Heart right ventricle (tissue), 16 donors: ENCODE measurements at regions not wholly inside any gene's neighbourhood (a gene's known extent, or its start where the extent isn't known, plus 50 kb on each side); places are given as distances from the start of the nearest gene placed in this dataset.

Experiments
- ATAC-seq, 8 donors: fragments of 200-7000 bp; cut with Tn5 transposase; one replicate each; pipeline ENCODE4 v1.9.1; 2020; ENCODE audit warnings: mild to moderate bottlenecking in 8 of 8, moderate library complexity in 8 of 8, moderate number of reproducible peaks in 1 of 8
- DNase-seq, 2 donors: peaks; one replicate each; pipeline ENCODE4 v3.0.0-alpha.2; 2020
- H3K27ac ChIP-seq, 10 donors: fragments of 200-600 bp; sonication (generic) in 2 of 10; one replicate each; pipeline versions ENCODE4 v1.5.0 to v1.8.0; 2020 to 2022; ENCODE audit warnings: mild to moderate bottlenecking in 3 of 10
- H3K27me3 ChIP-seq, 7 donors: fragments of 200-600 bp; one replicate each; pipeline ENCODE4 v1.8.0; 2021 to 2022; ENCODE audit warnings: mild to moderate bottlenecking in 2 of 7
- H3K36me3 ChIP-seq, 9 donors: fragments of 200-600 bp; sonication (generic) in 1 of 9; one replicate each; pipeline versions ENCODE4 v1.5.0 to v1.8.0; 2020 to 2022; ENCODE audit warnings: mild to moderate bottlenecking in 2 of 9
- H3K4me1 ChIP-seq, 9 donors: fragments of 200-600 bp; sonication (generic) in 1 of 9; one replicate each; pipeline versions ENCODE4 v1.5.0 to v1.8.0; 2020 to 2022; ENCODE audit warnings: mild to moderate bottlenecking in 4 of 9
- H3K4me3 ChIP-seq, 10 donors: fragments of 200-600 bp; sonication (generic) in 2 of 10; one replicate each; pipeline versions ENCODE4 v1.5.0 to v1.8.0; 2020 to 2022; ENCODE audit warnings: mild to moderate bottlenecking in 7 of 10, moderate library complexity in 2 of 10
- H3K9me3 ChIP-seq, 11 donors: fragments of 200-600 bp in 10 of 11; sonication (generic) in 2 of 11; one replicate each; pipeline versions ENCODE4 v1.5.0 to v1.8.0; 2013 to 2022; ENCODE audit warnings: mild to moderate bottlenecking in 2 of 11, control low read depth in 1 of 11, moderate library complexity in 1 of 11
- CTCF ChIP-seq, 9 donors: fragments of 200-600 bp; sonication (generic) in 2 of 9; IDR thresholded peaks; one replicate each; pipeline versions ENCODE4 v1.5.0 to v1.8.0; 2021 to 2022; ENCODE audit warnings: antibody characterized with exemption in 9 of 9, mild to moderate bottlenecking in 5 of 9, moderate library complexity in 1 of 9
- WGBS, 2 donors: extraction: QIAGEN DNeasy Blood & Tissue Kit; methylation state at CpG; one replicate each; pipeline ENCODE4 v1.1.7; 2013; ENCODE audit warnings: inconsistent platforms in 1 of 2; 5-methylcytosine and 5-hydroxymethylcytosine counted together
- intact Hi-C, 10 donors: fragments of 100-400 bp; cut with DNase I; formaldehyde crosslinking; loops; one replicate each; pipeline versions ENCODE4 v1.11.1 to v1.14.2; 2022
- donor health status: Arrhythmogenic right ventricular cardiomyopathy.
- donor health status: ischemic (EF 13 %, LVEDD 7.1; RV severe dilation, severe dysfunction).
- donor health status: healthy with polysubstance abuse.
- donor health status: DM: no; HTN: yes; CAD: no.
- donor health status: DM: no; HTN: no; CAD: no.
- donor health status: ischemic (EF 25% LVEDD 6.9; RV normal size, moderate dysfunction).
- donor health status: ischemic (EF 25% LVEDD 5.7; RV mildly dilated, moderate dysfunction).
- donor health status: healthy.
- donor health status: DM: yes; HTN: yes; CAD: no.
- donor health status: Ischemic cardiomyopathy.
- donor health status: ischemic (EF 35%, LVEDD 5.7; RV mildly dilated, moderate dysfunction).
- donor health status: nonischemic (EF 11% LVEDD 7.7; RV severe dilation, severe dysfunction).
- donor health status: DM: yes; HTN: yes; CAD: no.
- donor health status: PGD.
- donor health status: ischemic (EF 29% LVEDD 5.4; RV normal size, mild dysfunction).
- donor health status: nonischemic (EF 23%, LVEDD 6.1; RV moderate dilation, normal function).

DNA sequence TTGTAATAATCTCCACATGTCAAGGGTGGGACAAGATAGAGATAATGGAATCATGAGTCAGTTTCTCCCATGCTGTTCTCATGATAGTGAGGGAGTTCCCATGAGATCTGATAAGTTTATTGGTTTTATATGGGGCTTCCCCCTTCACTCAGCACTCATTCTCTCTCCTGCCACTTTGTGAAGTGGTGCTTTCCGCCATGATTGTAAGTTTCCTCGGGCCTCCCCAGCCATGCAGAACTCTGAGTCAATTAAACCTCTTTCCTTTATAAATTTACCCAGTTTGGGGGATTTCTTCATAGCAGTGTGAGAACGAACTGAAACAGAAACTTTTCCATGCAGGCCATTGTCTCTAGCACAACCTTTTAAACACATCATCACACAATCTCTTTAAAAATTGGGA is 221.5 kb upstream of the BRINP3 start:
- intact Hi-C loops = no loop called here
- DNase-seq (no peak), ATAC-seq (no peak)
- H3K27ac ChIP-seq = no peak overlapping the region
- peaks cover 0 to 4% (median 0%) of the 10 kb centered on the region in 11 donors for H3K9me3 ChIP-seq
- H3K36me3 ChIP-seq = no peaks in the 10 kb centered on the region
- H3K27me3 ChIP-seq = no peaks in the 10 kb centered on the region
- no peak for TF ChIP-seq CTCF (IDR thresholded peaks at IDR 0.05)
- 79 to 88% methylated on average over 3 of the region's 3 CpGs for WGBS, 2 donors
- H3K4me1 ChIP-seq = no peaks in the 10 kb centered on the region
- no peak overlapping the region for H3K4me3 ChIP-seq

- WGBS, 2 donors = 92 to 95% methylated on average over 4 of the region's 4 CpGs
- TF ChIP-seq CTCF (IDR thresholded peaks at IDR 0.05) = no peak
Observed at GRCh38 chr1:190708418-190709057, 230.9 kb upstream of the BRINP3 start.

GRCh38 chr1:190711069-190711468 is 233.4 kb upstream of the BRINP3 start:
- Histone ChIP-seq H3K36me3 (no peaks in the 10 kb centered on the region), H3K4me1 (no peaks in the 10 kb centered on the region), H3K27ac (no peak overlapping the region), H3K4me3 (no peak overlapping the region), H3K27me3 (no peaks in the 10 kb centered on the region), H3K9me3 (peaks cover 0 to under 1% (median 0%) of the 10 kb centered on the region in 11 donors)
- ATAC-seq (no peak), DNase-seq (no peak)
- intact Hi-C loops = no loop called here
- TF ChIP-seq CTCF (IDR thresholded peaks at IDR 0.05) = no peak

More at GRCh38 chr1:190708418-190709057, 230.9 kb upstream of the BRINP3 start:
- no peaks in the 10 kb centered on the region for H3K4me1 ChIP-seq
- intact Hi-C loops = no loop called here
- H3K27me3 ChIP-seq = no peaks in the 10 kb centered on the region
- no peak overlapping the region for H3K4me3 ChIP-seq
- H3K9me3 ChIP-seq = no peaks in the 10 kb centered on the region
- H3K36me3 ChIP-seq = no peaks in the 10 kb centered on the region
- ATAC-seq (no peak), DNase-seq (no peak)
- no peak overlapping the region for H3K27ac ChIP-seq

DNA sequence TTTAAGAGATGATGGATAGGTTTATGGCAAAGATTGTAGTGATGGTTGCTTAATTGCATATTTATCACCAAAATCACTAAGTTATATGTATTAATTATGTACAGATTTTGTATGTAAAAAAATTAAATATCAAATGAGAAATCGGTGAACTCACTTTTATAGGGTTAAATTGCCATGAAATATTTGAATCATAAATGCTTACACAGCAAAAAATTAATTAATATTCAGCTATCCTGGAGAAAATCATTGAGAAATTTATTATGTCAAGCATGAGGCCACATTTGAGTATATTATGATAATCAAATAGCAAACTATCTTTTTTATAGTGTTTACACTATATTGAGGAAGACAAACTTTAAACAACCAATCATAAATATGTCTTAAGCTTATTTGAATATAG is 239.4 kb upstream of the BRINP3 start:
- TF ChIP-seq CTCF (IDR thresholded peaks at IDR 0.05) = no peak
- no peak for ATAC-seq
- intact Hi-C loops = no loop called here
- WGBS, 2 donors = 42 to 57% methylated on average over 1 of the region's 1 CpG
- Histone ChIP-seq H3K36me3 (no peaks in the 10 kb centered on the region), H3K9me3 (peaks cover 0 to 7% (median 0%) of the 10 kb centered on the region in 11 donors), H3K4me3 (no peak overlapping the region), H3K27me3 (no peaks in the 10 kb centered on the region), H3K4me1 (no peaks in the 10 kb centered on the region), H3K27ac (no peak overlapping the region)
- no peak for DNase-seq
